ENCODE measurements at regions not wholly inside any gene's neighbourhood (a gene's known extent, or its start where the extent isn't known, plus 50 kb on each side); places are given as distances from the start of the nearest gene placed in this dataset.
"Not testable (repeated sequence)": the region's sequence is repeated elsewhere in the genome, so short reads cannot be mapped to it uniquely, and the experiment has no call there.

- no peak for TF ChIP-seq CTCF (IDR thresholded peaks at IDR 0.05)
- no peak for ATAC-seq (ENCODE audit: insufficient number of reproducible peaks, low FRiP score, low read depth)
- H3K27ac ChIP-seq = no peak overlapping the region
- no peak overlapping the region for H3K4me3 ChIP-seq
- H3K9me3 ChIP-seq = no peaks in the 10 kb centered on the region
- no peaks in the 10 kb centered on the region for H3K36me3 ChIP-seq
- H3K4me1 ChIP-seq (ENCODE audit: control insufficient read depth in 1 of 2, low read depth in 2 of 2) = no peaks in the 10 kb centered on the region
- no peak for DNase-seq (ENCODE audit: low spot score)
- H3K27me3 ChIP-seq (replicated peaks; ENCODE audit: insufficient read depth) = no peaks in the 10 kb centered on the region
Observed at GRCh38 chr10:131819241-131820072, 81.4 kb upstream of the PPP2R2D start.

- ATAC-seq (ENCODE audit: insufficient number of reproducible peaks, low FRiP score, low read depth) = no peak
- Histone ChIP-seq H3K9me3 (no peaks in the 10 kb centered on the region), H3K4me3 (no peak overlapping the region), H3K4me1 (ENCODE audit: control insufficient read depth in 1 of 2, low read depth in 2 of 2) (peaks cover 0 to 5% of the 10 kb centered on the region in 2 donors), H3K27ac (no peak overlapping the region), H3K27me3 (replicated peaks; ENCODE audit: insufficient read depth) (no peaks in the 10 kb centered on the region), H3K36me3 (no peaks in the 10 kb centered on the region)
- no peak for TF ChIP-seq CTCF (IDR thresholded peaks at IDR 0.05)
- no peak for DNase-seq (ENCODE audit: low spot score)
Observed at GRCh38 chr10:131820626-131821025, 80.2 kb upstream of the PPP2R2D start.

- TF ChIP-seq CTCF (IDR thresholded peaks at IDR 0.05) = no peak
- H3K4me3 ChIP-seq = no peak overlapping the region
- H3K27ac ChIP-seq = no peak overlapping the region
- peaks cover 0 to 11% of the 10 kb centered on the region in 2 donors for H3K4me1 ChIP-seq (ENCODE audit: control insufficient read depth in 1 of 2, low read depth in 2 of 2)
- ATAC-seq (ENCODE audit: insufficient number of reproducible peaks, low FRiP score, low read depth) (no peak), DNase-seq (ENCODE audit: low spot score) (no peak)
- no peaks in the 10 kb centered on the region for H3K9me3 ChIP-seq
- H3K27me3 ChIP-seq (replicated peaks; ENCODE audit: insufficient read depth) = no peaks in the 10 kb centered on the region
- H3K36me3 ChIP-seq = no peaks in the 10 kb centered on the region
Observed at GRCh38 chr10:131821378-131822012, 79.3 kb upstream of the PPP2R2D start.

- no peak for TF ChIP-seq CTCF (IDR thresholded peaks at IDR 0.05)
- no peak for DNase-seq (ENCODE audit: low spot score)
- Histone ChIP-seq H3K4me3 (no peak overlapping the region), H3K27ac (no peak overlapping the region), H3K9me3 (no peaks in the 10 kb centered on the region), H3K36me3 (no peaks in the 10 kb centered on the region), H3K4me1 (ENCODE audit: control insufficient read depth in 1 of 2, low read depth in 2 of 2) (peaks cover 0 to 11% of the 10 kb centered on the region in 2 donors), H3K27me3 (replicated peaks; ENCODE audit: insufficient read depth) (no peaks in the 10 kb centered on the region)
- ATAC-seq (ENCODE audit: insufficient number of reproducible peaks, low FRiP score, low read depth) = no peak
Observed at GRCh38 chr10:131822013-131822691, 78.7 kb upstream of the PPP2R2D start.

- no peaks in the 10 kb centered on the region for H3K27me3 ChIP-seq (replicated peaks; ENCODE audit: insufficient read depth)
- no peak for DNase-seq (ENCODE audit: low spot score)
Observed at GRCh38 chr10:131822692-131823245, 78.0 kb upstream of the PPP2R2D start.

GRCh38 chr10:131823601-131824099 lies 77.2 kb upstream of the PPP2R2D start:
- ATAC-seq (ENCODE audit: insufficient number of reproducible peaks, low FRiP score, low read depth); H3K4me3 ChIP-seq; H3K27me3 ChIP-seq (replicated peaks; ENCODE audit: insufficient read depth); H3K36me3 ChIP-seq; H3K9me3 ChIP-seq; DNase-seq (ENCODE audit: low spot score); H3K27ac ChIP-seq: not testable (repeated sequence)
- H3K4me1 ChIP-seq (ENCODE audit: control insufficient read depth in 1 of 2, low read depth in 2 of 2) = peaks cover 0 to 11% of the 10 kb centered on the region in 2 donors

More at GRCh38 chr10:131822692-131823245, 78.0 kb upstream of the PPP2R2D start:
- H3K4me1 ChIP-seq (ENCODE audit: control insufficient read depth in 1 of 2, low read depth in 2 of 2) = peaks cover 0 to 11% of the 10 kb centered on the region in 2 donors
- no peak for TF ChIP-seq CTCF (IDR thresholded peaks at IDR 0.05)
- no peak overlapping the region for H3K4me3 ChIP-seq
- no peaks in the 10 kb centered on the region for H3K9me3 ChIP-seq
- H3K27ac ChIP-seq = no peak overlapping the region
- ATAC-seq (ENCODE audit: insufficient number of reproducible peaks, low FRiP score, low read depth) = no peak
- H3K36me3 ChIP-seq = no peaks in the 10 kb centered on the region

Data from thoracic aorta (tissue), 2 donors.